ENCODE measurements at regions not wholly inside any gene's neighbourhood (a gene's known extent, or its start where the extent isn't known, plus 50 kb on each side); places are given as distances from the start of the nearest gene placed in this dataset.

DNA sequence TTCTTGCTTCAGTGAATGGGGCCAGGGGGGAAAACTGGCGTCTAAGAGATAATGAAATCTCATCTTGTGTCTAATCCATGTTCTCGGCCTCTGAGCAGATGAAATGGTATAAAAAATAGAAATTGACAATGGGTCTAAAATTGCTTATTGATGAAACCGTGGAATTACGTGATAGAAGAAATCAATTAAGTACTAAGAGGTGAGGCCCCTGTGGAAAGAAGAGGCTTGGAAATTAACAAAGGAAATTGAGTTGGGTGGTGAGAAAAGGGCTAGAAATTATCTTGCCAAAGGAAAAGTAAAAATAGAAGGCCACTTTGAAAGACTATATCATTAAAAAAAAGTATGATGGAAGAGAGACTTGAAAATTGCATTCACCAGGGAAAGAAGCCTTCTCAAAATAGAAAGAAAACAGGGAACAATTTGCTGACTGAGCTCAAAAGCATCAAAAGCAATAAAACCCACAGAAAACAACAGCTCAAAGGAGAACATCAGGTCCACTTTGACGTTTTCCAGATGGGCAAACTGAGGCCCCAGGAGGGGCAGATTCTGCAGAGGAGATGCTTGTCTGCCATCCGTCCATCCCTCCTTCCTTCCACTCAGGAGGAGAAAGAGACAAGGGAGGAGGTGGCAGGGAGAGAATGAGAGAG lies 226.1 kb upstream of the RTL1 start:
- TF ChIP-seq POLR2A (IDR thresholded peaks at IDR 0.05): no peak
- TF ChIP-seq, protein P1, sequence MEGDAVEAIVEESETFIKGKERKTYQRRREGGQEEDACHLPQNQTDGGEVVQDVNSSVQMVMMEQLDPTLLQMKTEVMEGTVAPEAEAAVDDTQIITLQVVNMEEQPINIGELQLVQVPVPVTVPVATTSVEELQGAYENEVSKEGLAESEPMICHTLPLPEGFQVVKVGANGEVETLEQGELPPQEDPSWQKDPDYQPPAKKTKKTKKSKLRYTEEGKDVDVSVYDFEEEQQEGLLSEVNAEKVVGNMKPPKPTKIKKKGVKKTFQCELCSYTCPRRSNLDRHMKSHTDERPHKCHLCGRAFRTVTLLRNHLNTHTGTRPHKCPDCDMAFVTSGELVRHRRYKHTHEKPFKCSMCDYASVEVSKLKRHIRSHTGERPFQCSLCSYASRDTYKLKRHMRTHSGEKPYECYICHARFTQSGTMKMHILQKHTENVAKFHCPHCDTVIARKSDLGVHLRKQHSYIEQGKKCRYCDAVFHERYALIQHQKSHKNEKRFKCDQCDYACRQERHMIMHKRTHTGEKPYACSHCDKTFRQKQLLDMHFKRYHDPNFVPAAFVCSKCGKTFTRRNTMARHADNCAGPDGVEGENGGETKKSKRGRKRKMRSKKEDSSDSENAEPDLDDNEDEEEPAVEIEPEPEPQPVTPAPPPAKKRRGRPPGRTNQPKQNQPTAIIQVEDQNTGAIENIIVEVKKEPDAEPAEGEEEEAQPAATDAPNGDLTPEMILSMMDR (IDR thresholded peaks at IDR 0.05): no peak
